H1 (cell line): ENCODE measurements at regions not wholly inside any gene's neighbourhood (a gene's known extent, or its start where the extent isn't known, plus 50 kb on each side); places are given as distances from the start of the nearest gene placed in this dataset.

Source experiments
- CTCF ChIA-PET: fragments of 300-600 bp; sonication (Branson Sonifier 250); formaldehyde crosslinking; loops from one replicate; lab custom pipeline; 2021; ENCODE audit not compliant: partially characterized antibody; lab: Charles Lee
- POLR2A ChIA-PET: fragments of 300-600 bp; sonication (Branson Sonifier 250); formaldehyde crosslinking; loops from one replicate; lab custom pipeline; 2021; ENCODE audit warnings: inconsistent platforms; ENCODE audit not compliant: partially characterized antibody; lab: Charles Lee
- DNase-seq, 2 experiments: peaks; one replicate each; pipeline versions ENCODE4 v3.0.0 to v3.0.0-alpha.2; 2010 to 2022; ENCODE audit warnings: low spot score in 2 of 2, low read depth in 1 of 2, mixed read lengths in 1 of 2
- FAIRE-seq: peaks from 2 replicates; lab custom pipeline; 2011; peaks lifted over from hg19 to GRCh38; lab: Jason Lieb, UNC
- H2AFZ ChIP-seq: 2 replicates; pipeline ENCODE4 v1.8.1; 2012; ENCODE audit warnings: low read length, inconsistent platforms
- H2AK5ac ChIP-seq: 2 replicates; pipeline ENCODE4 v1.6.1; 2013; ENCODE audit warnings: low read depth, low read length
- H2BK120ac ChIP-seq: replicated peaks from 2 replicates; pipeline ENCODE3; 2013; ENCODE audit warnings: low read depth, low read length, inconsistent platforms
- H2BK12ac ChIP-seq: 2 replicates; pipeline ENCODE4 v1.6.1; 2013; ENCODE audit warnings: low read depth, low read length
- H2BK15ac ChIP-seq: 2 replicates; pipeline ENCODE4 v1.6.1; 2013; ENCODE audit warnings: low read length
- H2BK20ac ChIP-seq: 2 replicates; pipeline ENCODE4 v1.6.1; 2013; ENCODE audit warnings: low read length
- H2BK5ac ChIP-seq: 2 replicates; pipeline ENCODE4 v1.6.1; 2013; ENCODE audit warnings: low read depth, low read length
- H3K14ac ChIP-seq: 2 replicates; pipeline ENCODE4 v1.6.1; 2013; ENCODE audit warnings: inconsistent platforms; ENCODE audit not compliant: insufficient read length
- H3K18ac ChIP-seq: 2 replicates; pipeline ENCODE4 v1.6.1; 2013; ENCODE audit warnings: low read length; ENCODE audit errors: extremely low read depth
- H3K23ac ChIP-seq: 2 replicates; pipeline ENCODE4 v1.6.1; 2013; ENCODE audit warnings: inconsistent platforms; ENCODE audit not compliant: insufficient read length
- H3K23me2 ChIP-seq: 2 replicates; pipeline ENCODE4 v1.6.1; 2013; ENCODE audit warnings: low read depth, low read length
- H3K27ac ChIP-seq: 2 replicates; pipeline ENCODE4 v1.6.1; 2011; ENCODE audit warnings: low read depth, low read length, inconsistent platforms
- H3K27me3 ChIP-seq, 4 experiments: replicated peaks in 1 of 4; 1 replicate in 1 of 4; 2 replicates in 3 of 4; pipeline versions ENCODE4 v1.6.1 to v1.8.1; 2011 to 2013; ENCODE audit warnings: low read length in 3 of 4, mild to moderate bottlenecking in 3 of 4, inconsistent platforms in 2 of 4, mixed read lengths in 2 of 4, moderate library complexity in 1 of 4; ENCODE audit not compliant: control insufficient read depth in 3 of 4, insufficient read depth in 3 of 4; ENCODE audit errors: extremely low read depth in 1 of 4
- H3K36me3 ChIP-seq, 4 experiments: 2 replicates each; pipeline versions ENCODE4 v1.6.1 to v1.8.1; 2011 to 2013; ENCODE audit warnings: mild to moderate bottlenecking in 4 of 4, low read length in 3 of 4, moderate library complexity in 2 of 4, control low read depth in 1 of 4, inconsistent platforms in 1 of 4; ENCODE audit not compliant: insufficient read depth in 4 of 4, control insufficient read depth in 2 of 4
- H3K4ac ChIP-seq: replicated peaks from 2 replicates; pipeline ENCODE3; 2013; ENCODE audit warnings: low read length, low read depth, mixed read lengths, inconsistent platforms; ENCODE audit not compliant: insufficient read length
- H3K4me1 ChIP-seq, 4 experiments: replicated peaks in 1 of 4; 1 replicate in 1 of 4; 2 replicates in 3 of 4; pipeline versions ENCODE4 v1.6.1 to v1.8.1; 2011 to 2013; ENCODE audit warnings: low read length in 3 of 4, inconsistent platforms in 2 of 4, mixed read lengths in 1 of 4; ENCODE audit not compliant: insufficient read depth in 4 of 4, control insufficient read depth in 3 of 4
- H3K4me2 ChIP-seq, 2 experiments: 2 replicates each; pipeline versions ENCODE4 v1.6.1 to v1.8.1; 2011 to 2013; ENCODE audit warnings: low read depth in 2 of 2, low read length in 2 of 2, control low read depth in 1 of 2, inconsistent platforms in 1 of 2, mild to moderate bottlenecking in 1 of 2; ENCODE audit not compliant: insufficient read depth in 1 of 2
- H3K4me3 ChIP-seq, 4 experiments: fragments of 200-600, 300-600 bp in 1 of 4; sonication (generic), shearing (Covaris generic), sonication (Bioruptor Twin) in 1 of 4; 2 replicates each; pipeline versions ENCODE4 v1.5.1 to v1.8.1; 2011 to 2016; ENCODE audit warnings: low read length in 4 of 4, low read depth in 3 of 4, control low read depth in 2 of 4, inconsistent platforms in 2 of 4, mild to moderate bottlenecking in 2 of 4, mixed read lengths in 1 of 4, moderate library complexity in 1 of 4; ENCODE audit not compliant: insufficient read depth in 2 of 4; ENCODE audit errors: extremely low read depth in 1 of 4
- H3K56ac ChIP-seq: replicated peaks from 2 replicates; pipeline ENCODE3; 2013; ENCODE audit warnings: low read depth, mild to moderate bottlenecking, mixed read lengths, low read length, inconsistent platforms; ENCODE audit not compliant: insufficient read length
- H3K79me1 ChIP-seq: 2 replicates; pipeline ENCODE4 v1.6.1; 2013; ENCODE audit warnings: low read depth, low read length, control low read depth
- H3K79me2 ChIP-seq, 2 experiments: 2 replicates each; pipeline versions ENCODE4 v1.6.1 to v1.8.1; 2012 to 2013; ENCODE audit warnings: low read length in 2 of 2, mild to moderate bottlenecking in 2 of 2, inconsistent platforms in 1 of 2; ENCODE audit not compliant: insufficient read depth in 2 of 2, control insufficient read depth in 1 of 2
- H3K9ac ChIP-seq, 4 experiments: replicated peaks in 1 of 4; 1 replicate in 1 of 4; 2 replicates in 3 of 4; pipeline versions ENCODE4 v1.6.1 to v1.8.1; 2011 to 2013; ENCODE audit warnings: low read depth in 3 of 4, low read length in 3 of 4, control low read depth in 2 of 4, mild to moderate bottlenecking in 2 of 4, moderate library complexity in 2 of 4, inconsistent platforms in 1 of 4; ENCODE audit errors: extremely low read depth in 1 of 4
- H3K9me3 ChIP-seq, 2 experiments: 2 replicates each; pipeline versions ENCODE4 v1.6.1 to v1.8.1; 2012 to 2013; ENCODE audit warnings: mild to moderate bottlenecking in 2 of 2, moderate library complexity in 2 of 2, control low read depth in 1 of 2, inconsistent platforms in 1 of 2, low read depth in 1 of 2, low read length in 1 of 2, mixed read lengths in 1 of 2; ENCODE audit not compliant: insufficient read depth in 2 of 2
- H4K20me1 ChIP-seq, 2 experiments: replicated peaks in 1 of 2; 2 replicates each; pipeline versions ENCODE3 to v1.8.1; 2011 to 2013; ENCODE audit warnings: inconsistent platforms in 2 of 2, low read length in 2 of 2, mild to moderate bottlenecking in 1 of 2; ENCODE audit not compliant: insufficient read depth in 2 of 2, control insufficient read depth in 1 of 2
- H4K5ac ChIP-seq: 2 replicates; pipeline ENCODE4 v1.6.1; 2013; ENCODE audit warnings: low read length, low read depth, mixed read lengths, inconsistent platforms; ENCODE audit not compliant: insufficient read length
- H4K8ac ChIP-seq: 2 replicates; pipeline ENCODE4 v1.8.0; 2013; ENCODE audit warnings: mild to moderate bottlenecking, moderate library complexity, low read length, inconsistent platforms; ENCODE audit not compliant: insufficient read depth; ENCODE audit errors: extremely low read depth
- H4K91ac ChIP-seq: replicated peaks from 2 replicates; pipeline ENCODE3; 2013; ENCODE audit warnings: low read length, mixed read lengths, inconsistent platforms; ENCODE audit not compliant: insufficient read length
- ASH2L ChIP-seq: fragments of 200-600, 300-600 bp; sonication (generic); IDR thresholded peaks from one replicate; pipeline ENCODE4 v1.7.1; 2017; ENCODE audit warnings: low read length
- BRCA1 ChIP-seq: IDR thresholded peaks from 2 replicates; pipeline ENCODE4 v1.6.1; 2012; ENCODE audit warnings: low read depth, low read length, improper control_type of control experiment
- CBX8 ChIP-seq: fragments of 300-800, 300-1000 bp; sonication (generic); IDR thresholded peaks from 2 replicates; pipeline ENCODE4 v1.7.1; 2016; ENCODE audit warnings: low read depth, low read length, borderline replicate concordance
- CHD2 ChIP-seq: IDR thresholded peaks from 2 replicates; pipeline ENCODE4 v1.6.1; 2012; ENCODE audit warnings: low read length, improper control_type of control experiment
- CREB1 ChIP-seq: IDR thresholded peaks from 2 replicates; pipeline ENCODE4 v1.6.1; 2012; ENCODE audit warnings: inconsistent platforms
- EZH2 ChIP-seq: fragments of 200-600 bp; sonication (generic); IDR thresholded peaks from 2 replicates; pipeline ENCODE4 v1.7.1; 2012; ENCODE audit warnings: low read depth, mild to moderate bottlenecking, moderate library complexity, low read length, inconsistent platforms; ENCODE audit not compliant: severe bottlenecking
- GABPA ChIP-seq: IDR thresholded peaks from 2 replicates; pipeline ENCODE4 v1.6.1; 2011; ENCODE audit warnings: mild to moderate bottlenecking, low read length, moderate library complexity, borderline replicate concordance; ENCODE audit not compliant: insufficient read depth
- HDAC6 ChIP-seq: IDR thresholded peaks from one replicate; pipeline ENCODE4 v1.7.1; 2012; ENCODE audit warnings: low read depth, mild to moderate bottlenecking, inconsistent platforms, low read length, moderate library complexity
- NRF1 ChIP-seq: IDR thresholded peaks from 2 replicates; pipeline ENCODE4 v1.6.1; 2011; ENCODE audit warnings: mild to moderate bottlenecking, low read depth, low read length, improper control_type of control experiment
- RAD21 ChIP-seq, 2 experiments: IDR thresholded peaks in 1 of 2; conservative IDR thresholded peaks in 1 of 2; 2 replicates each; pipeline ENCODE4 v1.6.1; 2011; ENCODE audit warnings: low read depth in 2 of 2, low read length in 2 of 2, improper control_type of control experiment in 1 of 2, inconsistent platforms in 1 of 2, mild to moderate bottlenecking in 1 of 2, moderate library complexity in 1 of 2
- RFX5 ChIP-seq: IDR thresholded peaks from 2 replicates; pipeline ENCODE4 v1.6.1; 2011; ENCODE audit warnings: low read depth, low read length, improper control_type of control experiment, borderline replicate concordance
- SIN3A ChIP-seq, 2 experiments: IDR thresholded peaks in 1 of 2; conservative IDR thresholded peaks in 1 of 2; 2 replicates each; pipeline ENCODE4 v1.6.1; 2011 to 2012; ENCODE audit warnings: low read length in 2 of 2, improper control_type of control experiment in 1 of 2, low read depth in 1 of 2, mild to moderate bottlenecking in 1 of 2
- SP4 ChIP-seq: IDR thresholded peaks from 2 replicates; pipeline ENCODE4 v1.6.1; 2012; ENCODE audit warnings: low read length, inconsistent platforms
- TAF1 ChIP-seq: IDR thresholded peaks from 2 replicates; pipeline ENCODE4 v1.6.1; 2011; ENCODE audit warnings: mild to moderate bottlenecking, low read depth, low read length
- TCF12 ChIP-seq: IDR thresholded peaks from 2 replicates; pipeline ENCODE4 v1.6.1; 2011; ENCODE audit warnings: low read depth, mild to moderate bottlenecking, low read length
- WGBS, 2 experiments: shearing (Covaris generic) in 1 of 2; methylation state at CpG; one replicate each; pipeline versions ENCODE4 v1.1.6 to v1.1.7; 2013 to 2015; ENCODE audit warnings: low lambda C conversion rate in 2 of 2, mixed read lengths in 2 of 2, inconsistent platforms in 1 of 2, low coverage in 1 of 2, missing lambda C conversion rate in 1 of 2; ENCODE audit not compliant: insufficient replicate concordance in 2 of 2, insufficient coverage in 1 of 2, insufficient read length in 1 of 2; ENCODE audit errors: extremely low coverage in 1 of 2, missing lambda C conversion rate in 1 of 2; 5-methylcytosine and 5-hydroxymethylcytosine counted together
- TF ChIP-seq, protein P1 (sequence below): IDR thresholded peaks from 2 replicates; pipeline ENCODE4 v1.6.1; 2012; ENCODE audit warnings: inconsistent platforms

DNA sequence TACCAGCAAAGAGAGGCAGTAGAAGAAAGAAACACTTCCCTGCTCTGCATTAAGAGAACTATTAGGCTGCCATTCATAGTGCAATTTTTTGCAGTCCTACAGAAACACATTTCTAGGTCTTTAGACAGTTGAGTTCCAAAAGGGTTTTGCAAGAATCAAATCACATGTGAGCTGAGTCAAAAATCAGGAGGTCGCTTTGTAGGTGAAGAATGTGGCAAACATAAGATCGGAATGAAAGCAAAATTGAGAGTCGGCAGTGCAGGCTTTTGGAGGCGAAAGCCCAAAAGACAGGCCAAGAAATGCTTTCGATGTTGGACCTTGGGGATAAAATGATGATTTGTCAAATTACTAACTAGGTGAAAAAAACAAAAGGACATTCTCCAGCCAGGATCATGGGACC, 213.5 kb upstream of the NRIP1 start:
- Histone ChIP-seq H3K9ac (no peak overlapping the region), H2BK12ac (no peak overlapping the region), H4K8ac (no peak overlapping the region), H3K36me3 (no peaks in the 10 kb centered on the region), H2AFZ (no peak overlapping the region), H3K79me2 (no peaks in the 10 kb centered on the region), H3K23ac (no peak overlapping the region), H3K23me2 (no peaks in the 10 kb centered on the region), H3K4me2 (no peak overlapping the region), H2BK20ac (no peak overlapping the region), H2AK5ac (no peak overlapping the region), H4K5ac (no peak overlapping the region), H4K91ac (no peak overlapping the region), H4K20me1 (no peaks in the 10 kb centered on the region), H3K56ac (no peak overlapping the region), H3K79me1 (no peaks in the 10 kb centered on the region), H2BK5ac (no peak overlapping the region), H3K27me3 (no peaks in the 10 kb centered on the region), H3K9me3 (no peaks in the 10 kb centered on the region), H3K27ac (no peak overlapping the region), H2BK15ac (no peak overlapping the region), H3K18ac (no peak overlapping the region), H2BK120ac (no peak overlapping the region), H3K4me1 (no peaks in the 10 kb centered on the region), H3K4ac (no peak overlapping the region), H3K14ac (no peak overlapping the region), H3K4me3 (no peak overlapping the region)
- POLR2A ChIA-PET, result no interaction called here
- CTCF ChIA-PET, result no interaction called here
- FAIRE-seq (no peak), DNase-seq (no peak)
- WGBS, 2 experiments, result 84% methylated on average over 5 of the region's 5 CpGs; no CpG with 5 or more reads in 1 of the 2 experiments
- no peak for TF ChIP-seq RFX5
- TF ChIP-seq ASH2L, result no peak
- TF ChIP-seq NRF1, result no peak
- TF ChIP-seq HDAC6, result no peak
- TF ChIP-seq CREB1, result no peak
- no peak for TF ChIP-seq TCF12
- TF ChIP-seq TAF1, result no peak
- no peak for TF ChIP-seq CBX8
- TF ChIP-seq SIN3A (conservative IDR thresholded peaks at IDR 0.05 in 1 of 2, IDR thresholded peaks at IDR 0.05 in 1 of 2; ENCODE audit: low read depth in 1 of 2, low read length in 2 of 2), result no peak
- no peak for TF ChIP-seq BRCA1
- TF ChIP-seq SP4, result no peak
- TF ChIP-seq, protein P1, sequence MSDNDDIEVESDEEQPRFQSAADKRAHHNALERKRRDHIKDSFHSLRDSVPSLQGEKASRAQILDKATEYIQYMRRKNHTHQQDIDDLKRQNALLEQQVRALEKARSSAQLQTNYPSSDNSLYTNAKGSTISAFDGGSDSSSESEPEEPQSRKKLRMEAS, result no peak
- no peak for TF ChIP-seq EZH2
- no peak for TF ChIP-seq GABPA
- TF ChIP-seq CHD2, result no peak
- TF ChIP-seq RAD21 (IDR thresholded peaks at IDR 0.05 in 1 of 2, conservative IDR thresholded peaks at IDR 0.05 in 1 of 2; ENCODE audit: low read depth in 2 of 2, low read length in 2 of 2), result no peak
